ENCODE measurements at regions not wholly inside any gene's neighbourhood (a gene's known extent, or its start where the extent isn't known, plus 50 kb on each side); places are given as distances from the start of the nearest gene placed in this dataset.
"Not testable (repeated sequence)": the region's sequence is repeated elsewhere in the genome, so short reads cannot be mapped to it uniquely, and the experiment has no call there.

GRCh38 chr3:110492876-110493275 is 578.7 kb upstream of the NECTIN3 start:
- no peak overlapping the region for H3K27ac ChIP-seq (ENCODE audit: low read length)
- no peaks in the 10 kb centered on the region for H3K36me3 ChIP-seq (ENCODE audit: control insufficient read depth in 2 of 2, insufficient read depth in 2 of 2, low read length in 2 of 2)
- no peaks in the 10 kb centered on the region for H3K27me3 ChIP-seq (ENCODE audit: control insufficient read depth in 1 of 2, insufficient read depth in 2 of 2, low read length in 2 of 2)
- H3K9ac ChIP-seq (ENCODE audit: low read length in 2 of 2): no peak overlapping the region
- no peaks in the 10 kb centered on the region for H3K4me1 ChIP-seq (ENCODE audit: control insufficient read depth, insufficient read depth, low read length)
- H3K4me3 ChIP-seq (ENCODE audit: low read length in 2 of 2): no peak overlapping the region
- no peaks in the 10 kb centered on the region for H3K9me3 ChIP-seq (ENCODE audit: control insufficient read depth in 2 of 2, low read length in 2 of 2)

- H3K4me1 ChIP-seq (ENCODE audit: control insufficient read depth, insufficient read depth, low read length): no peaks in the 10 kb centered on the region
- H3K9me3 ChIP-seq (ENCODE audit: control insufficient read depth in 2 of 2, low read length in 2 of 2): no peaks in the 10 kb centered on the region
- H3K27me3 ChIP-seq (ENCODE audit: control insufficient read depth in 1 of 2, insufficient read depth in 2 of 2, low read length in 2 of 2): no peaks in the 10 kb centered on the region
- H3K36me3 ChIP-seq (ENCODE audit: control insufficient read depth in 2 of 2, insufficient read depth in 2 of 2, low read length in 2 of 2): no peaks in the 10 kb centered on the region
- H3K27ac ChIP-seq (ENCODE audit: low read length): no peak overlapping the region
- H3K4me3 ChIP-seq (ENCODE audit: low read length in 2 of 2): no peak overlapping the region
- H3K9ac ChIP-seq (ENCODE audit: low read length in 2 of 2): no peak overlapping the region
These were observed 578.1 kb upstream of the NECTIN3 start for GRCh38 chr3:110493438-110494092.

GRCh38 chr3:110494093-110494490 is 577.5 kb upstream of the NECTIN3 start:
- Histone ChIP-seq H3K4me1 (ENCODE audit: control insufficient read depth, insufficient read depth, low read length) (no peaks in the 10 kb centered on the region), H3K27ac (ENCODE audit: low read length) (no peak overlapping the region), H3K27me3 (ENCODE audit: control insufficient read depth in 1 of 2, insufficient read depth in 2 of 2, low read length in 2 of 2) (no peaks in the 10 kb centered on the region), H3K4me3 (ENCODE audit: low read length in 2 of 2) (no peak overlapping the region), H3K9ac (ENCODE audit: low read length in 2 of 2) (no peak overlapping the region), H3K9me3 (ENCODE audit: control insufficient read depth in 2 of 2, low read length in 2 of 2) (no peaks in the 10 kb centered on the region), H3K36me3 (ENCODE audit: control insufficient read depth in 2 of 2, insufficient read depth in 2 of 2, low read length in 2 of 2) (no peaks in the 10 kb centered on the region)

- H3K27ac ChIP-seq (ENCODE audit: low read length): no peak overlapping the region
- no peak overlapping the region for H3K9ac ChIP-seq (ENCODE audit: low read length in 2 of 2)
- H3K4me1 ChIP-seq (ENCODE audit: control insufficient read depth, insufficient read depth, low read length): no peaks in the 10 kb centered on the region
- H3K36me3 ChIP-seq (ENCODE audit: control insufficient read depth in 2 of 2, insufficient read depth in 2 of 2, low read length in 2 of 2): no peaks in the 10 kb centered on the region
- no peaks in the 10 kb centered on the region for H3K27me3 ChIP-seq (ENCODE audit: control insufficient read depth in 1 of 2, insufficient read depth in 2 of 2, low read length in 2 of 2)
- H3K9me3 ChIP-seq (ENCODE audit: control insufficient read depth in 2 of 2, low read length in 2 of 2): no peaks in the 10 kb centered on the region
- H3K4me3 ChIP-seq (ENCODE audit: low read length in 2 of 2): no peak overlapping the region
These were observed 576.9 kb upstream of the NECTIN3 start for GRCh38 chr3:110494728-110495127.

- no peak overlapping the region for H3K4me3 ChIP-seq (ENCODE audit: low read length in 2 of 2)
- H3K4me1 ChIP-seq (ENCODE audit: control insufficient read depth, insufficient read depth, low read length): no peaks in the 10 kb centered on the region
- no peak overlapping the region for H3K27ac ChIP-seq (ENCODE audit: low read length)
- no peaks in the 10 kb centered on the region for H3K9me3 ChIP-seq (ENCODE audit: control insufficient read depth in 2 of 2, low read length in 2 of 2)
- H3K9ac ChIP-seq (ENCODE audit: low read length in 2 of 2): no peak overlapping the region
- no peaks in the 10 kb centered on the region for H3K27me3 ChIP-seq (ENCODE audit: control insufficient read depth in 1 of 2, insufficient read depth in 2 of 2, low read length in 2 of 2)
- no peaks in the 10 kb centered on the region for H3K36me3 ChIP-seq (ENCODE audit: control insufficient read depth in 2 of 2, insufficient read depth in 2 of 2, low read length in 2 of 2)
These were observed 576.3 kb upstream of the NECTIN3 start for GRCh38 chr3:110495201-110495927.

- Histone ChIP-seq H3K27me3 (ENCODE audit: control insufficient read depth in 1 of 2, insufficient read depth in 2 of 2, low read length in 2 of 2) (no peaks in the 10 kb centered on the region), H3K9me3 (ENCODE audit: control insufficient read depth in 2 of 2, low read length in 2 of 2) (no peaks in the 10 kb centered on the region), H3K36me3 (ENCODE audit: control insufficient read depth in 2 of 2, insufficient read depth in 2 of 2, low read length in 2 of 2) (no peaks in the 10 kb centered on the region), H3K9ac (ENCODE audit: low read length in 2 of 2) (no peak overlapping the region), H3K4me1 (ENCODE audit: control insufficient read depth, insufficient read depth, low read length) (no peaks in the 10 kb centered on the region), H3K4me3 (ENCODE audit: low read length in 2 of 2) (no peak overlapping the region), H3K27ac (ENCODE audit: low read length) (no peak overlapping the region)
These were observed 567.2 kb upstream of the NECTIN3 start for GRCh38 chr3:110504401-110504800.

- Histone ChIP-seq H3K36me3 (ENCODE audit: control insufficient read depth in 2 of 2, insufficient read depth in 2 of 2, low read length in 2 of 2) (no peaks in the 10 kb centered on the region), H3K4me3 (ENCODE audit: low read length in 2 of 2) (no peak overlapping the region), H3K9ac (ENCODE audit: low read length in 2 of 2) (no peak overlapping the region), H3K27ac (ENCODE audit: low read length) (no peak overlapping the region), H3K27me3 (ENCODE audit: control insufficient read depth in 1 of 2, insufficient read depth in 2 of 2, low read length in 2 of 2) (no peaks in the 10 kb centered on the region), H3K4me1 (ENCODE audit: control insufficient read depth, insufficient read depth, low read length) (no peaks in the 10 kb centered on the region), H3K9me3 (ENCODE audit: control insufficient read depth in 2 of 2, low read length in 2 of 2) (no peaks in the 10 kb centered on the region)
These were observed 566.7 kb upstream of the NECTIN3 start for GRCh38 chr3:110504901-110505300.

GRCh38 chr3:110506890-110507289 is 564.7 kb upstream of the NECTIN3 start:
- no peaks in the 10 kb centered on the region for H3K27me3 ChIP-seq (ENCODE audit: control insufficient read depth in 1 of 2, insufficient read depth in 2 of 2, low read length in 2 of 2)
- H3K9ac ChIP-seq (ENCODE audit: low read length in 2 of 2): no peak overlapping the region
- no peaks in the 10 kb centered on the region for H3K4me1 ChIP-seq (ENCODE audit: control insufficient read depth, insufficient read depth, low read length)
- H3K36me3 ChIP-seq (ENCODE audit: control insufficient read depth in 2 of 2, insufficient read depth in 2 of 2, low read length in 2 of 2): no peaks in the 10 kb centered on the region
- no peak overlapping the region for H3K27ac ChIP-seq (ENCODE audit: low read length)
- H3K9me3 ChIP-seq (ENCODE audit: control insufficient read depth in 2 of 2, low read length in 2 of 2): no peaks in the 10 kb centered on the region
- no peak overlapping the region for H3K4me3 ChIP-seq (ENCODE audit: low read length in 2 of 2)

- not testable (repeated sequence) for H3K36me3 ChIP-seq (ENCODE audit: control insufficient read depth in 2 of 2, insufficient read depth in 2 of 2, low read length in 2 of 2); H3K27ac ChIP-seq (ENCODE audit: low read length); H3K9me3 ChIP-seq (ENCODE audit: control insufficient read depth in 2 of 2, low read length in 2 of 2); H3K4me1 ChIP-seq (ENCODE audit: control insufficient read depth, insufficient read depth, low read length); H3K4me3 ChIP-seq (ENCODE audit: low read length in 2 of 2); H3K9ac ChIP-seq (ENCODE audit: low read length in 2 of 2); H3K27me3 ChIP-seq (ENCODE audit: control insufficient read depth in 1 of 2, insufficient read depth in 2 of 2, low read length in 2 of 2)
These were observed 564.0 kb upstream of the NECTIN3 start for GRCh38 chr3:110507570-110507969.

- no peaks in the 10 kb centered on the region for H3K9me3 ChIP-seq (ENCODE audit: control insufficient read depth in 2 of 2, low read length in 2 of 2)
- no peak overlapping the region for H3K27ac ChIP-seq (ENCODE audit: low read length)
- H3K9ac ChIP-seq (ENCODE audit: low read length in 2 of 2): no peak overlapping the region
- no peaks in the 10 kb centered on the region for H3K27me3 ChIP-seq (ENCODE audit: control insufficient read depth in 1 of 2, insufficient read depth in 2 of 2, low read length in 2 of 2)
- no peaks in the 10 kb centered on the region for H3K4me1 ChIP-seq (ENCODE audit: control insufficient read depth, insufficient read depth, low read length)
- no peaks in the 10 kb centered on the region for H3K36me3 ChIP-seq (ENCODE audit: control insufficient read depth in 2 of 2, insufficient read depth in 2 of 2, low read length in 2 of 2)
- no peak overlapping the region for H3K4me3 ChIP-seq (ENCODE audit: low read length in 2 of 2)
These were observed 558.7 kb upstream of the NECTIN3 start for GRCh38 chr3:110512961-110513360.

- Histone ChIP-seq H3K9ac (ENCODE audit: low read length in 2 of 2) (no peak overlapping the region), H3K27me3 (ENCODE audit: control insufficient read depth in 1 of 2, insufficient read depth in 2 of 2, low read length in 2 of 2) (no peaks in the 10 kb centered on the region), H3K36me3 (ENCODE audit: control insufficient read depth in 2 of 2, insufficient read depth in 2 of 2, low read length in 2 of 2) (no peaks in the 10 kb centered on the region), H3K9me3 (ENCODE audit: control insufficient read depth in 2 of 2, low read length in 2 of 2) (no peaks in the 10 kb centered on the region), H3K4me3 (ENCODE audit: low read length in 2 of 2) (no peak overlapping the region), H3K27ac (ENCODE audit: low read length) (no peak overlapping the region), H3K4me1 (ENCODE audit: control insufficient read depth, insufficient read depth, low read length) (no peaks in the 10 kb centered on the region)
These were observed 553.6 kb upstream of the NECTIN3 start for GRCh38 chr3:110518031-110518430.

Data from stomach smooth muscle (tissue), 2 donors.